HK-2 (cell line): ENCODE measurements at regions not wholly inside any gene's neighbourhood (a gene's known extent, or its start where the extent isn't known, plus 50 kb on each side); places are given as distances from the start of the nearest gene placed in this dataset.
"Not testable (repeated sequence)": the region's sequence is repeated elsewhere in the genome, so short reads cannot be mapped to it uniquely, and the experiment has no call there.

Source experiments
- DNase-seq: peaks from one replicate; pipeline ENCODE4 v3.0.0-alpha.2; 2018; ENCODE audit not compliant: unreplicated experiment

GRCh38 chr2:204360218-204361007, 184.9 kb upstream of the PARD3B start:
- no peak for DNase-seq

- no peak for DNase-seq
These were observed 183.5 kb upstream of the PARD3B start for GRCh38 chr2:204361738-204362137.

- no peak for DNase-seq
These were observed 182.7 kb upstream of the PARD3B start for GRCh38 chr2:204362581-204362980.

DNA sequence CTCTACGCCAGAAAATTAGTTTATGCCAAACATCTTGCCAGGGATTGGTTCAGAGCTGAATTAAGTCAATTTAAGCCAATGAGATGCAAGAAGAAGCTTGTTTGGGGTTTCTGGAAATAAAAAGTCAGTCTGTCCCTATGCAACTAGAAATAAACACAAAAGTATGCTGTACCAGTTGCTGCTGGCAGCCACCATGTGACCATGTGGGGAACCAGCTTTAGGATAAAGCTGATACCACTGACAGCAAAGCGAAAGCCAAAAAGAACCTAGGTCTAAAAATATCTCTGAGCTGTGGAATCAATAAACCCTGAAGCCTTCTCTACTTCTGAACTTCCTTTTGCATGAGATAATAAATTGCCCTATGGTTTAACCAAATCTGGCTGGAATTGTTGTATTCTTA, 181.8 kb upstream of the PARD3B start:
- DNase-seq: no peak

GRCh38 chr2:204364860-204365535, 180.3 kb upstream of the PARD3B start:
- no peak for DNase-seq

DNA sequence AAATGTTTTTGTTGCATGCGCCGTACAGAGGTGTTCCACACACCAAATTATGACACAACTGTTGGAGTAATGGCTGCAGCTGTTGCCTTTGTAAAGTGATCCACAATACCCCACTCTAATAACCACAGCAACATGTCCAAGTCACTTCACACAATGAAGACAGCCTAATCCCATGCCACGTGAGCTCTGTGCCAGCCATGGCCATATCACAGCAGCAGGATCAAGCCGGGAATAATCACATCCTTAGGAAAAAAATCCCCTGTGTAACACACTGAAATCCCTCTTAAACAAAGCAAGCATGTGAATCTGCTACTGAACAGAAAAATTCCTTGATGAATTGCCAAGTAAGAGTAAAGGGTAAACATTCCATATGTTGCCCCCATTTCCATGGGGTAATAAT, 179.5 kb upstream of the PARD3B start:
- no peak for DNase-seq

DNA sequence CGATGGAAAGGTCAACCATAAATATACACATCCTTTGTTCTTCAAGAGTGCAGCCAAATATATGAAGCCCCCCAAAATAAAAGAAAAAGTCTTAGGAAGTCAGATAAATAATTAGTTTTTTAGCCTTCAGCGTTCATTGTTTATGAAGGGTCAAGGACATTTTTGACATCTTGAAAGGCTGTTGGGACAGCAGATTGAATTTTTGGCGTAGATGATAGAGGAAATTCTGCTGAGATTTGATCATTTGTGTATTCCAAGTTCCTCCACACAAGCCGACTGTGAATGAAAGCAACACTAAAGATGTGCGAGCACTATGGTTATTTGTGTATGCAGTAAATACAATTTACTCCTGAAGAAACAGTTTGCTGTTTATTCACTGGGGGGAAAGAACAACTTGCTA, 177.8 kb upstream of the PARD3B start:
- no peak for DNase-seq

DNA sequence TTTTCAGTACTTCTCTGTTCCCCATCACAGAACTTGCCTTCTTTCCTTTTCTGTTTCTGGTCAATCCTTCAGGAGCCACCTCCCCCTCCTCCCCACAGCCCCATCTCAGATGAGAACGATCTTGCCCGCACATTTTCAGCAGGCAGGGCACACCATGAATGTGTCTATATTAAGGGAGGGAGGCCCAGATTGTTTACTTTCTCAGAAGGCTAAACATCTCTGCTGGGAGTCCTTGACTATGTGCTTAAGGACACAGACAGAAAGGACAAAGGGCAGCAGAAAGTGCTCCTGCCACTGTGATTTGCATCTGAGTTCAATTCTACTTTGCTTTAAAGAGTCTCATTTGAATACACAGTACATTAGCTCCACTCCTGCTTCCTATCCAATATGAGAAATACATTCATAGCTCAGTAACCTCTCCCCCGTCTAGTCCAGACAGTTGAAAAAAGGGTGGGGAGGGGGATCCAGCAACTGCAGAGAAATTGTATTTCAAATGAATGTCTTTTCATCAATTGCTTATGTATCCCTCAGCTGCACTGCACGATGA, 175.0 kb upstream of the PARD3B start:
- no peak for DNase-seq

- no peak for DNase-seq
These were observed 171.3 kb upstream of the PARD3B start for GRCh38 chr2:204373942-204374341.

- DNase-seq: no peak
These were observed 165.0 kb upstream of the PARD3B start for GRCh38 chr2:204380141-204380881.

- no peak for DNase-seq
These were observed 158.6 kb upstream of the PARD3B start for GRCh38 chr2:204386668-204387067.

DNA sequence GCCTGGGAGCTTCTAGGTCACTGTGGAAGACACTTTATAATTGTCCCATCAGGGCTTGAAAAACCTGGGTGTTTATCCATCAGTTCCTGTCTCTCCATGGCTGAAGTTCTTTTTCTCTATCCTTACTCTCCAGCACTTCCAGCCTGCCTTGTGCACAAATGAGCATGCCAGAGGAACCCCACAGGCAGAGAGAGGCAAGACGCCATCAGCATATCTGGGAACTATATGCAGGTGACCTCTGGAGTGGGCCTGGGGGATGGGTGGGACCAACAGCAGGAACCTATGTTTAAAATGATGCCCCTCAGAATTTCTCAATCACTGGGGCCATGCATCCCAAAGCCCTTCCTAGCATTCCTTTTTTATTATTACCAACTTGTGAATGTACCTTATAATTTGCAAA, 156.2 kb upstream of the PARD3B start:
- no peak for DNase-seq

DNA sequence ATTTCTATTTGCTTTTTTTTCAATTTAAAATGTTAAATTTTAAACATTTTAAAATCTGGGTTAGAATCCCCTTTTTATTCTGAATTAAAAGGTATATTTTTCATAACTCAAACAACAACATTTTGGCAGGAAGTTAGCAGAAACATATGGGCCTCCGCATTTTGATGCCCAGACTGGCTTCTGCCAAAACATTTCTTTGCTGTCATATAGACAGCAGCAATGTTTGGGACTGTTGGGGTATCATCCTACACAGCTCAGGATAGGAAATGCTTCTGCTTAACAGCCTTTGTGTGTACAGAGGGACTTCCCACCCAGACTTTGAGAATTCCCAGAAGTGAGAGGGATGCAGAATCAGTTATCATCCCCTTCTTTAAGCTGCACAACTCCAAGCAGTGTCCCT, 155.4 kb upstream of the PARD3B start:
- no peak for DNase-seq

- DNase-seq: no peak
These were observed 149.7 kb upstream of the PARD3B start for GRCh38 chr2:204395539-204395938.

- DNase-seq: no peak
These were observed 144.2 kb upstream of the PARD3B start for GRCh38 chr2:204401114-204401513.

- no peak for DNase-seq
These were observed 137.9 kb upstream of the PARD3B start for GRCh38 chr2:204407204-204408014.

DNA sequence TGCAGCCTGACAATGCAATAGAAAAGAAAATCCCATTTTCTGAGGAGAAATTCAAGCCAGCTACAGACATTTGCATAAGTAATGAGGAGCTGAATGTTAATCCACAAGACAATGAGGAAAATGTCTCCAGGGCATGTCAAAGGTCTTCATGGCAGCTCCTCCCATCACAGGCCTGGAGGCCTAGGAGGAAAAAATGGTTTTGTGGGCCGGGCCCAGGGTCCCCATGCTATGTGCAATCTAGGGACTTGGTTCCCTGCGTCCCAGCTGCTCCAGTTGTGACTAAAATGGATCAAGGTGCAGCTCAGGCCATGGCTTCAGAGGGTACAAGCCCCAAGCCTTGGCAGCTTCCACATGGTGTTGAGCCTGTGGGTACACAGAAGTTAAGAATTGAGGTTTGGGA, 132.5 kb upstream of the PARD3B start:
- DNase-seq: not testable (repeated sequence)

GRCh38 chr2:204415406-204416181, 129.7 kb upstream of the PARD3B start:
- no peak for DNase-seq

GRCh38 chr2:204416236-204416635, 129.0 kb upstream of the PARD3B start:
- DNase-seq: no peak

DNA sequence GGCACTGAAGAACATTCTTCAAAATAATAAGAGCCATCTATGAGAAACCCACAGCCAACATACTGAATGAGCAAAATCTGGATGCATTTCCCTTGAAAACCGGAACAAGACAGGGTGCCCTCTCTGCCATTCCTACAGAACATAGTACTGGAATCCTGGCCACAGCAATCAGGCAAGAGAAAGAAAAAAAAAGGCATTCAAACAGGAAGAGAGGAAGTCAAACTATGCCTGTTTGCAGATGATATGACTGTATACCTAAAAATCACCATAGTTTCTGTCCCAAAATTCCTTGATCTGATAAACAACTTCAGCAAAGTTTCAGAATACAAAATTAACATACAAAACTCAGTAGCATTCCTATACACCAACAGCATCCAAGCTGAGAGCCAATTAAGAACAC, 119.5 kb upstream of the PARD3B start:
- no peak for DNase-seq

DNA sequence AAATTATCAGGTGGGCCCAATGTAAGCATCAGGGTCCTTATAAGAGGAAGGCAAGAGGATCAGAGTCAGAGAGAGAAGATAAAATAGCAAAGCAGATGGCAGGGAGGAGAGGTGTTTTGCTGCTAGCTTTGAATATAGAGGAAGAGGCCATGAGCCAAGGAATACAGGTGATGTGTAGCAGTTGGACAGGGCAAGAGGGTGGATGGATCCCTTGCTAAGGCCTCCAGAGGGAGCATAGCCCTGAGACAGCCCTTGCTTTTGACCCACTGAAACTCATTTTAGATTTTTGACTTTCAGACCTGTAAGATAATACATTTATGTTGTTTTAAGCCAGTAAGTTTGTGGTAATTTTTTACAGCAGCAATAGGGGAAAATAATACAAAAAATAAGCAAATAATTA, 116.6 kb upstream of the PARD3B start:
- no peak for DNase-seq
